K562 (cell line): ENCODE measurements at regions not wholly inside any gene's neighbourhood (a gene's known extent, or its start where the extent isn't known, plus 50 kb on each side); places are given as distances from the start of the nearest gene placed in this dataset.

ENCODE experiments used
- ATAC-seq: fragments of 200-7000 bp; cut with Tn5 transposase; 3 replicates; pipeline ENCODE4 v1.9.1; 2020; ENCODE audit warnings: moderate library complexity
- BruUV-seq: library from RNA; stranded (reverse); fragments of 400-500 nt; replicated peaks from 2 replicates; lab custom pipeline; 2021; lab: Mats Ljungman, UMichigan
- CTCF ChIA-PET: fragments of 300-600 bp; formaldehyde crosslinking; extraction: SDS; loops from one replicate; lab custom pipeline; 2021; ENCODE audit warnings: low intra/inter-chr PET ratio; lab: Yijun Ruan, JAX
- POLR2A ChIA-PET: fragments of 300-600, 350-650 bp; sonication (Branson Sonifier 250); formaldehyde crosslinking; extraction: SDS; loops from one replicate; lab custom pipeline; 2021; ENCODE audit warnings: antibody characterized with exemption, inconsistent platforms; lab: Yijun Ruan, JAX
- DNase-seq, 4 experiments: peaks; one replicate each; pipeline versions ENCODE4 v3.0.0 to v3.0.0-alpha.2; 2011 to 2018; ENCODE audit warnings: low spot score in 3 of 4, mixed read lengths in 3 of 4; ENCODE audit errors: extremely low read depth in 1 of 4
- FAIRE-seq: peaks from 2 replicates; lab custom pipeline; 2011; peaks lifted over from hg19 to GRCh38; lab: Jason Lieb, UNC
- H2AFZ ChIP-seq: 2 replicates; pipeline ENCODE4 v1.6.0; 2011; ENCODE audit warnings: low read depth, low read length, control low read depth, inconsistent platforms
- H3K27ac ChIP-seq: fragments of 200-600 bp; 3 replicates; pipeline ENCODE4 v1.8.0; 2011; ENCODE audit warnings: low read depth, mild to moderate bottlenecking, control low read depth, inconsistent platforms, low read length, moderate library complexity, mixed read lengths; ENCODE audit errors: extremely low read depth
- H3K27me3 ChIP-seq, 2 experiments: fragments of 300-600 bp in 1 of 2; 2 replicates in 1 of 2; 3 replicates in 1 of 2; pipeline versions ENCODE4 v1.6.0 to v1.8.0; 2011; ENCODE audit warnings: inconsistent platforms in 2 of 2, low read length in 2 of 2, mild to moderate bottlenecking in 1 of 2, mixed read lengths in 1 of 2, moderate library complexity in 1 of 2; ENCODE audit not compliant: control insufficient read depth in 2 of 2, insufficient read depth in 2 of 2
- H3K36me3 ChIP-seq: fragments of 300-600 bp; 3 replicates; pipeline ENCODE4 v1.8.0; 2011; ENCODE audit warnings: mild to moderate bottlenecking, low read length, inconsistent platforms; ENCODE audit not compliant: control insufficient read depth, insufficient read depth
- H3K4me1 ChIP-seq, 2 experiments: fragments of 200-600 bp in 1 of 2; replicated peaks in 1 of 2; 2 replicates in 1 of 2; 3 replicates in 1 of 2; pipeline versions ENCODE4 v1.5.1 to v1.8.0; 2011; ENCODE audit warnings: inconsistent platforms in 2 of 2, low read length in 2 of 2, mild to moderate bottlenecking in 1 of 2, mixed read lengths in 1 of 2, moderate library complexity in 1 of 2; ENCODE audit not compliant: control insufficient read depth in 2 of 2, insufficient read depth in 2 of 2
- H3K4me2 ChIP-seq: 2 replicates; pipeline ENCODE4 v1.6.1; 2011; ENCODE audit warnings: low read length, control low read depth, inconsistent platforms, mixed read lengths; ENCODE audit not compliant: insufficient read depth
- H3K4me3 ChIP-seq: fragments of 200-600 bp; sonication (generic), shearing (Covaris generic); 2 replicates; pipeline ENCODE4 v1.5.1; 2016; ENCODE audit warnings: control low read depth, inconsistent platforms
- H3K79me2 ChIP-seq: fragments of 200-600 bp; 3 replicates; pipeline ENCODE4 v1.8.0; 2011; ENCODE audit warnings: low read length, inconsistent platforms; ENCODE audit not compliant: control insufficient read depth, insufficient read depth
- H3K9ac ChIP-seq, 2 experiments: 2 replicates each; pipeline versions ENCODE4 v1.6.0 to v1.6.1; 2011; ENCODE audit warnings: low read depth in 2 of 2, low read length in 2 of 2, control low read depth in 1 of 2, inconsistent platforms in 1 of 2, mild to moderate bottlenecking in 1 of 2, mixed read lengths in 1 of 2; ENCODE audit not compliant: insufficient read depth in 1 of 2
- H3K9me1 ChIP-seq: one replicate; pipeline ENCODE4 v1.6.0; 2011; ENCODE audit warnings: inconsistent platforms, mild to moderate bottlenecking, low read length, moderate library complexity; ENCODE audit not compliant: control insufficient read depth, insufficient read depth
- H3K9me3 ChIP-seq: replicated peaks from 2 replicates; pipeline ENCODE4 v1.5.1; 2011; ENCODE audit warnings: low read depth, low read length, inconsistent platforms; ENCODE audit not compliant: control insufficient read depth, insufficient read depth
- H4K20me1 ChIP-seq: replicated peaks from 2 replicates; pipeline ENCODE4 v1.6.1; 2011; ENCODE audit warnings: low read length, inconsistent platforms, mixed read lengths; ENCODE audit not compliant: control insufficient read depth, insufficient read depth
- ATF1 ChIP-seq, 2 experiments: fragments of 450-650 bp in 1 of 2; IDR thresholded peaks; 2 replicates each; pipeline ENCODE4 v1.6.1; 2016; ENCODE audit warnings: missing compliant biosample characterization in 1 of 2, missing genetic modification characterization in 1 of 2
- ATF4 ChIP-seq: fragments of 450-650 bp; formaldehyde crosslinking; IDR thresholded peaks from 2 replicates; pipeline ENCODE4 v1.4.0; 2022; ENCODE audit warnings: mild to moderate bottlenecking, moderate library complexity
- HDAC1 ChIP-seq, 2 experiments: fragments of 450-650 bp; IDR thresholded peaks; 2 replicates each; pipeline ENCODE4 v1.6.1; 2016 to 2017; ENCODE audit warnings: inconsistent platforms in 1 of 2, mild to moderate bottlenecking in 1 of 2, moderate library complexity in 1 of 2
- MYC ChIP-seq, 2 experiments: fragments of 250-450 bp in 1 of 2; sonication (Bioruptor Pico) in 1 of 2; IDR thresholded peaks; 2 replicates each; pipeline versions ENCODE4 v1.5.1 to v1.6.1; 2012 to 2021; ENCODE audit warnings: low read depth in 2 of 2, borderline replicate concordance in 1 of 2, improper control_type of control experiment in 1 of 2, low read length in 1 of 2, mild to moderate bottlenecking in 1 of 2, moderate library complexity in 1 of 2
- SNRNP70 ChIP-seq: fragments of 200-400 bp; formaldehyde crosslinking; optimal IDR thresholded peaks from 2 replicates; pipeline ENCODE3; 2017; ENCODE audit warnings: low read depth, low read length
- SRSF3 ChIP-seq: fragments of 200-400 bp; formaldehyde crosslinking; IDR thresholded peaks from 2 replicates; pipeline ENCODE4 v1.6.1; 2016; ENCODE audit warnings: mild to moderate bottlenecking, low read length, moderate library complexity; ENCODE audit not compliant: insufficient read depth
- ZBTB7A ChIP-seq: IDR thresholded peaks from 2 replicates; pipeline ENCODE4 v1.6.1; 2011; ENCODE audit warnings: low read depth, mild to moderate bottlenecking, low read length, moderate library complexity, borderline replicate concordance; ENCODE audit not compliant: control insufficient read depth
- ZNF324 ChIP-seq: fragments of 250-450 bp; sonication (Bioruptor Pico); IDR thresholded peaks from 2 replicates; pipeline ENCODE4 v1.4.0; 2020; ENCODE audit warnings: mild to moderate bottlenecking
- ZNF57 ChIP-seq: fragments of 450-650 bp; formaldehyde crosslinking; IDR thresholded peaks from 2 replicates; pipeline ENCODE4 v1.4.0; 2020; ENCODE audit warnings: mild to moderate bottlenecking, moderate library complexity
- WGBS: fragments of 100-300 bp; shearing (Covaris generic); methylation state at CpG from one replicate; pipeline ENCODE4 v1.1.6; 2016; ENCODE audit warnings: low coverage, mixed read lengths; ENCODE audit not compliant: insufficient coverage; ENCODE audit errors: missing lambda C conversion rate; 5-methylcytosine and 5-hydroxymethylcytosine counted together
- in situ Hi-C: fragments of 300-500 bp; cut with MboI; formaldehyde crosslinking; loops from 4 replicates; pipeline ENCODE4 v1.15.0; 2018; ENCODE audit warnings: inconsistent platforms, mixed read lengths
- intact Hi-C: fragments of 100-400 bp; cut with micrococcal nuclease; formaldehyde crosslinking; loops from 2 replicates; pipeline ENCODE4 v1.14.2; 2022
- TF ChIP-seq, protein P1 (sequence below): fragments of 250-450 bp; sonication (Bioruptor Pico); IDR thresholded peaks from 2 replicates; pipeline ENCODE4 v1.4.0; 2020; ENCODE audit warnings: mild to moderate bottlenecking
- TF ChIP-seq, protein P2 (sequence below): sonication (generic); formaldehyde crosslinking; IDR thresholded peaks from 2 replicates; pipeline ENCODE4 v1.9.0; 2022; ENCODE audit warnings: mild to moderate bottlenecking, missing genetic modification reagents

DNA sequence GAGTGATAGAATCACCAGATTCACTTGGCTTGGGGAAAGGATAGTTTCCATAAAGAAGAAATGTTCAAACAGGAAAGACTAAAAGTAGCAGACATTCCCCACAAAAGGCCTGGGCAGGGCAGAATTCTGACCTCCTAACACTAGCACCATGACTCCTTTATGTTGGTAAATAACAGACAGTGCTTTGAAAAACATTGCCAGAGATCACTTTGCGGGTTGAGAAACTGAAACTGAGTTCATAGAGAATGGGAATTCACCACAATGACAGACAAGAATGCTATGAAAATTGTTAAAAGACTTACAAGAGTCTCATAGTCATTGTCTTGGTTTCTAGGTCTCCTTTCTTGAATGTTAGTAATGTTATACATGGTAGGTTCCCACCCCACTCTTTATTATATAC lies 172.5 kb upstream of the GLRA1 start:
- Histone ChIP-seq H3K4me3 (no peak overlapping the region), H3K79me2 (no peaks in the 10 kb centered on the region), H3K4me1 (no peaks in the 10 kb centered on the region), H3K9me3 (no peaks in the 10 kb centered on the region), H4K20me1 (no peaks in the 10 kb centered on the region), H3K36me3 (no peaks in the 10 kb centered on the region), H3K27me3 (no peaks in the 10 kb centered on the region), H3K9me1 (no peaks in the 10 kb centered on the region), H3K9ac (no peak overlapping the region), H2AFZ (no peak overlapping the region), H3K4me2 (no peak overlapping the region)
- 7% methylated on average over 1 of the region's 1 CpG for WGBS
- ChIA-PET POLR2A (no interaction called here), CTCF (no interaction called here)
- in situ Hi-C loops = no loop called here
- ATAC-seq (no peak), FAIRE-seq (no peak), DNase-seq (no peak)
- BruUV-seq = no TSS peak
- intact Hi-C loops = no loop called here
- TF ChIP-seq ZNF324 (CRISPR knock-in tag) = no peak
- TF ChIP-seq ATF1 (CRISPR knock-in tag; IDR thresholded peaks at IDR 0.05) = no peak
- TF ChIP-seq ATF1 (tag; IDR thresholded peaks at IDR 0.05) = no peak
- TF ChIP-seq, protein P1, sequence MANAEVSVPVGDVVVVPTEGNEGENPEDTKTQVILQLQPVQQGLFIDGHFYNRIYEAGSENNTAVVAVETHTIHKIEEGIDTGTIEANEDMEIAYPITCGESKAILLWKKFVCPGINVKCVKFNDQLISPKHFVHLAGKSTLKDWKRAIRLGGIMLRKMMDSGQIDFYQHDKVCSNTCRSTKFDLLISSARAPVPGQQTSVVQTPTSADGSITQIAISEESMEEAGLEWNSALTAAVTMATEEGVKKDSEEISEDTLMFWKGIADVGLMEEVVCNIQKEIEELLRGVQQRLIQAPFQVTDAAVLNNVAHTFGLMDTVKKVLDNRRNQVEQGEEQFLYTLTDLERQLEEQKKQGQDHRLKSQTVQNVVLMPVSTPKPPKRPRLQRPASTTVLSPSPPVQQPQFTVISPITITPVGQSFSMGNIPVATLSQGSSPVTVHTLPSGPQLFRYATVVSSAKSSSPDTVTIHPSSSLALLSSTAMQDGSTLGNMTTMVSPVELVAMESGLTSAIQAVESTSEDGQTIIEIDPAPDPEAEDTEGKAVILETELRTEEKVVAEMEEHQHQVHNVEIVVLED (CRISPR knock-in tag) = no peak
- TF ChIP-seq SNRNP70 = no peak
- TF ChIP-seq, protein P2, sequence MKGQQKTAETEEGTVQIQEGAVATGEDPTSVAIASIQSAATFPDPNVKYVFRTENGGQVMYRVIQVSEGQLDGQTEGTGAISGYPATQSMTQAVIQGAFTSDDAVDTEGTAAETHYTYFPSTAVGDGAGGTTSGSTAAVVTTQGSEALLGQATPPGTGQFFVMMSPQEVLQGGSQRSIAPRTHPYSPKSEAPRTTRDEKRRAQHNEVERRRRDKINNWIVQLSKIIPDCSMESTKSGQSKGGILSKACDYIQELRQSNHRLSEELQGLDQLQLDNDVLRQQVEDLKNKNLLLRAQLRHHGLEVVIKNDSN (CRISPR knock-in tag) = no peak
- TF ChIP-seq MYC (IDR thresholded peaks at IDR 0.05; ENCODE audit: low read depth, low read length) = no peak
- no peak for TF ChIP-seq MYC (CRISPR knock-in tag; IDR thresholded peaks at IDR 0.05; ENCODE audit: borderline replicate concordance, low read depth)
- no peak for TF ChIP-seq ATF4
- no peak for TF ChIP-seq HDAC1 (IDR thresholded peaks at IDR 0.05)
- TF ChIP-seq ZBTB7A = no peak
- TF ChIP-seq ZNF57 (CRISPR knock-in tag) = no peak
- TF ChIP-seq SRSF3 = no peak
- TF ChIP-seq, all 486 proteins: peak for 0
- no peak overlapping the region for H3K27ac ChIP-seq
